ENCODE measurements at regions not wholly inside any gene's neighbourhood (a gene's known extent, or its start where the extent isn't known, plus 50 kb on each side); places are given as distances from the start of the nearest gene placed in this dataset.
A peak's percentile ranks its signal among the peaks of the same experiment; 100 is the strongest.

GRCh38 chr6:170128811-170129681 lies 161.8 kb downstream of the DLL1 start:
- no peaks in the 10 kb centered on the region for H3K36me3 ChIP-seq
- no peak for DNase-seq
- H3K4me3 ChIP-seq: no peak overlapping the region
- no peaks in the 10 kb centered on the region for H3K9me3 ChIP-seq
- no peaks in the 10 kb centered on the region for H3K27me3 ChIP-seq

GRCh38 chr6:170128346-170128745 lies 162.5 kb downstream of the DLL1 start:
- no peak for DNase-seq
- H3K9me3 ChIP-seq: no peaks in the 10 kb centered on the region
- no peaks in the 10 kb centered on the region for H3K27me3 ChIP-seq
- H3K4me3 ChIP-seq: no peak overlapping the region
- H3K36me3 ChIP-seq: no peaks in the 10 kb centered on the region

- peaks cover 3% of the 10 kb centered on the region; the same call in 1 of the 2 replicates for H3K9me3 ChIP-seq
- H3K36me3 ChIP-seq: no peaks in the 10 kb centered on the region
- DNase-seq: no peak
- no peak overlapping the region for H3K4me3 ChIP-seq
- H3K27me3 ChIP-seq: no peaks in the 10 kb centered on the region
Observed at GRCh38 chr6:170127151-170127550, 163.7 kb downstream of the DLL1 start.

GRCh38 chr6:170125456-170126300 lies 165.2 kb downstream of the DLL1 start:
- DNase-seq: no peak
- Histone ChIP-seq H3K9me3 (peaks cover 16% of the 10 kb centered on the region), H3K36me3 (no peaks in the 10 kb centered on the region), H3K4me3 (no peak overlapping the region), H3K27me3 (no peaks in the 10 kb centered on the region)

GRCh38 chr6:170124836-170125235 lies 166.0 kb downstream of the DLL1 start:
- Histone ChIP-seq H3K4me3 (no peak overlapping the region), H3K36me3 (no peaks in the 10 kb centered on the region), H3K27me3 (no peaks in the 10 kb centered on the region), H3K9me3 (peaks cover 22% of the 10 kb centered on the region)
- peak; percentile 26 for DNase-seq

GRCh38 chr6:170124150-170124549 lies 166.7 kb downstream of the DLL1 start:
- H3K27me3 ChIP-seq: no peaks in the 10 kb centered on the region
- peaks cover 23% of the 10 kb centered on the region for H3K9me3 ChIP-seq
- no peak overlapping the region for H3K4me3 ChIP-seq
- no peak for DNase-seq
- H3K36me3 ChIP-seq: no peaks in the 10 kb centered on the region

- Histone ChIP-seq H3K36me3 (no peaks in the 10 kb centered on the region), H3K4me3 (no peak overlapping the region), H3K9me3 (peaks cover 23% of the 10 kb centered on the region), H3K27me3 (no peaks in the 10 kb centered on the region)
- DNase-seq: peak; percentile 63
Observed at GRCh38 chr6:170122651-170123050, 168.2 kb downstream of the DLL1 start.

- Histone ChIP-seq H3K9me3 (peaks cover 21% of the 10 kb centered on the region), H3K36me3 (no peaks in the 10 kb centered on the region), H3K27me3 (no peaks in the 10 kb centered on the region), H3K4me3 (no peak overlapping the region)
- no peak for DNase-seq
Observed at GRCh38 chr6:170117111-170117972, 173.5 kb downstream of the DLL1 start.

- Histone ChIP-seq H3K36me3 (no peaks in the 10 kb centered on the region), H3K4me3 (no peak overlapping the region), H3K9me3 (peaks cover 14% of the 10 kb centered on the region), H3K27me3 (no peaks in the 10 kb centered on the region)
- DNase-seq: no peak
Observed at GRCh38 chr6:170116636-170117035, 174.2 kb downstream of the DLL1 start.

- H3K36me3 ChIP-seq: no peaks in the 10 kb centered on the region
- no peak overlapping the region for H3K4me3 ChIP-seq
- peaks cover 2% of the 10 kb centered on the region; the same call in 1 of the 2 replicates for H3K9me3 ChIP-seq
- no peaks in the 10 kb centered on the region for H3K27me3 ChIP-seq
- DNase-seq: no peak
Observed at GRCh38 chr6:170114956-170115855, 175.7 kb downstream of the DLL1 start.

- Histone ChIP-seq H3K9me3 (no peaks in the 10 kb centered on the region), H3K4me3 (no peak overlapping the region), H3K27me3 (no peaks in the 10 kb centered on the region), H3K36me3 (no peaks in the 10 kb centered on the region)
- no peak for DNase-seq
Observed at GRCh38 chr6:170114187-170114945, 176.5 kb downstream of the DLL1 start.

GRCh38 chr6:170113141-170113540 lies 177.7 kb downstream of the DLL1 start:
- Histone ChIP-seq H3K9me3 (no peaks in the 10 kb centered on the region), H3K4me3 (no peak overlapping the region), H3K36me3 (no peaks in the 10 kb centered on the region), H3K27me3 (no peaks in the 10 kb centered on the region)
- no peak for DNase-seq

- H3K9me3 ChIP-seq: no peaks in the 10 kb centered on the region
- no peaks in the 10 kb centered on the region for H3K36me3 ChIP-seq
- H3K27me3 ChIP-seq: no peaks in the 10 kb centered on the region
- H3K4me3 ChIP-seq: no peak overlapping the region
- DNase-seq: no peak
Observed at GRCh38 chr6:170112583-170112860, 178.4 kb downstream of the DLL1 start.

- Histone ChIP-seq H3K9me3 (no peaks in the 10 kb centered on the region), H3K4me3 (no peak overlapping the region), H3K36me3 (no peaks in the 10 kb centered on the region), H3K27me3 (no peaks in the 10 kb centered on the region)
- no peak for DNase-seq
Observed at GRCh38 chr6:170111816-170112582, 178.9 kb downstream of the DLL1 start.

- no peaks in the 10 kb centered on the region for H3K36me3 ChIP-seq
- H3K27me3 ChIP-seq: no peaks in the 10 kb centered on the region
- H3K9me3 ChIP-seq: no peaks in the 10 kb centered on the region
- H3K4me3 ChIP-seq: no peak overlapping the region
- no peak for DNase-seq
Observed at GRCh38 chr6:170111141-170111664, 179.7 kb downstream of the DLL1 start.
